HepG2 (cell line): ENCODE measurements at regions not wholly inside any gene's neighbourhood (a gene's known extent, or its start where the extent isn't known, plus 50 kb on each side); places are given as distances from the start of the nearest gene placed in this dataset.

Experiments
- ATAC-seq: fragments of 200-7000 bp; cut with Tn5 transposase; 3 replicates; pipeline ENCODE4 v1.9.1; 2020; ENCODE audit warnings: mild to moderate bottlenecking, moderate library complexity
- BruUV-seq: library from RNA; stranded (reverse); fragments of 400-500 nt; replicated peaks from 2 replicates; lab custom pipeline; 2021; lab: Mats Ljungman, UMichigan
- CTCF ChIA-PET: fragments of 300-600 bp; formaldehyde crosslinking; extraction: SDS; loops from one replicate; lab custom pipeline; 2021; ENCODE audit warnings: low total read pairs, inconsistent platforms, low intra/inter-chr PET ratio; lab: Yijun Ruan, JAX
- POLR2A ChIA-PET: fragments of 350-600 bp; sonication (Branson Sonifier 250); formaldehyde crosslinking; loops from one replicate; lab custom pipeline; 2020; ENCODE audit warnings: antibody characterized with exemption, inconsistent platforms; lab: Yijun Ruan, JAX
- DNase-seq: peaks from one replicate; pipeline ENCODE4 v3.0.0-alpha.2; 2015; ENCODE audit warnings: low spot score
- FAIRE-seq: peaks from 3 replicates; lab custom pipeline; 2011; peaks lifted over from hg19 to GRCh38; lab: Jason Lieb, UNC
- H2AFZ ChIP-seq: one replicate; pipeline ENCODE4 v1.6.1; 2011; ENCODE audit warnings: low read length, inconsistent platforms
- H3K27ac ChIP-seq: fragments of 300-600 bp; 3 replicates; pipeline ENCODE4 v1.8.0; 2011; ENCODE audit warnings: mixed run types, mild to moderate bottlenecking, mixed read lengths, low read length, inconsistent platforms; ENCODE audit not compliant: insufficient read depth; ENCODE audit errors: extremely low read length
- H3K27me3 ChIP-seq, 2 experiments: fragments of 200-600 bp in 1 of 2; 2 replicates in 1 of 2; 3 replicates in 1 of 2; pipeline versions ENCODE4 v1.6.0 to v1.8.0; 2011; ENCODE audit warnings: low read length in 2 of 2, mild to moderate bottlenecking in 2 of 2, moderate library complexity in 2 of 2, inconsistent platforms in 1 of 2; ENCODE audit not compliant: insufficient read depth in 2 of 2, control insufficient read depth in 1 of 2
- H3K36me3 ChIP-seq, 2 experiments: fragments of 200-600 bp in 1 of 2; replicated peaks in 1 of 2; 2 replicates in 1 of 2; 3 replicates in 1 of 2; pipeline versions ENCODE4 v1.5.1 to v1.8.0; 2011; ENCODE audit warnings: low read length in 2 of 2, inconsistent platforms in 1 of 2; ENCODE audit not compliant: insufficient read depth in 2 of 2, control insufficient read depth in 1 of 2
- H3K4me1 ChIP-seq: 2 replicates; pipeline ENCODE4 v1.5.1; 2012; ENCODE audit warnings: low read length, inconsistent platforms; ENCODE audit not compliant: insufficient read depth
- H3K4me2 ChIP-seq: 2 replicates; pipeline ENCODE4 v1.6.0; 2011; ENCODE audit warnings: low read depth, low read length, inconsistent platforms
- H3K4me3 ChIP-seq, 3 experiments: fragments of 200-600 bp in 1 of 3; sonication (generic), shearing (Covaris generic) in 1 of 3; replicated peaks in 1 of 3; 2 replicates each; pipeline ENCODE4 v1.5.1; 2011 to 2016; ENCODE audit warnings: low read length in 3 of 3, inconsistent platforms in 2 of 3, low read depth in 2 of 3, mild to moderate bottlenecking in 2 of 3, control low read depth in 1 of 3, mixed read lengths in 1 of 3; ENCODE audit not compliant: insufficient read depth in 1 of 3
- H3K79me2 ChIP-seq: one replicate; pipeline ENCODE4 v1.6.1; 2011; ENCODE audit warnings: low read length, inconsistent platforms; ENCODE audit not compliant: insufficient read depth
- H3K9ac ChIP-seq: 2 replicates; pipeline ENCODE4 v1.6.0; 2011; ENCODE audit warnings: mild to moderate bottlenecking, low read depth, low read length, inconsistent platforms; ENCODE audit not compliant: insufficient read depth
- H3K9me3 ChIP-seq: 2 replicates; pipeline ENCODE4 v1.5.1; 2012; ENCODE audit warnings: mild to moderate bottlenecking, low read length
- H4K20me1 ChIP-seq: 2 replicates; pipeline ENCODE4 v1.6.0; 2011; ENCODE audit warnings: inconsistent platforms, mild to moderate bottlenecking, low read length, moderate library complexity; ENCODE audit not compliant: insufficient read depth
- BRCA1 ChIP-seq: sonication (generic); formaldehyde crosslinking; IDR thresholded peaks from 2 replicates; pipeline ENCODE4 v1.4.0; 2020; ENCODE audit warnings: missing genetic modification reagents
- CENPT ChIP-seq: sonication (generic); formaldehyde crosslinking; IDR thresholded peaks from 2 replicates; pipeline ENCODE4 v1.8.0; 2022; ENCODE audit warnings: low read depth, mild to moderate bottlenecking, moderate library complexity, missing genetic modification reagents
- KLF15 ChIP-seq: sonication (generic); formaldehyde crosslinking; IDR thresholded peaks from 2 replicates; pipeline ENCODE4 v1.8.1; 2023; ENCODE audit warnings: borderline replicate concordance, mild to moderate bottlenecking, inconsistent platforms, missing genetic modification reagents, mixed read lengths
- LBX2 ChIP-seq: sonication (generic); formaldehyde crosslinking; IDR thresholded peaks from 2 replicates; pipeline ENCODE4 v1.5.0; 2020; ENCODE audit warnings: missing genetic modification reagents, mild to moderate bottlenecking, borderline replicate concordance
- MXD4 ChIP-seq: IDR thresholded peaks from 2 replicates; pipeline ENCODE4 v1.6.1; 2016; ENCODE audit warnings: mild to moderate bottlenecking, missing biosample characterization, missing genetic modification reagents
- PHB2 ChIP-seq: fragments of 450-650 bp; IDR thresholded peaks from 2 replicates; pipeline ENCODE4 v1.6.1; 2018; ENCODE audit not compliant: partially characterized antibody
- PHF5A ChIP-seq: IDR thresholded peaks from one replicate; pipeline ENCODE4 v1.6.1; 2018; ENCODE audit warnings: low read depth, missing genetic modification reagents; ENCODE audit not compliant: unreplicated experiment
- PPARG ChIP-seq: conservative IDR thresholded peaks from 2 replicates; pipeline ENCODE4 v1.6.1; 2016; ENCODE audit warnings: missing biosample characterization, missing genetic modification reagents
- RFXAP ChIP-seq: sonication (generic); formaldehyde crosslinking; IDR thresholded peaks from 2 replicates; pipeline ENCODE4 v1.4.0; 2020; ENCODE audit warnings: missing genetic modification reagents, borderline replicate concordance
- SMYD3 ChIP-seq: sonication (generic); formaldehyde crosslinking; IDR thresholded peaks from 2 replicates; pipeline ENCODE4 v1.8.1; 2023; ENCODE audit warnings: mild to moderate bottlenecking, missing genetic modification reagents
- SNAPC5 ChIP-seq: sonication (generic); formaldehyde crosslinking; IDR thresholded peaks from 2 replicates; pipeline ENCODE4 v1.8.1; 2023; ENCODE audit warnings: mild to moderate bottlenecking, missing genetic modification reagents, borderline replicate concordance
- ZNF251 ChIP-seq: sonication (generic); formaldehyde crosslinking; IDR thresholded peaks from 2 replicates; pipeline ENCODE4 v1.9.0; 2021; ENCODE audit warnings: mild to moderate bottlenecking, missing genetic modification reagents
- ZNF572 ChIP-seq: sonication (generic); formaldehyde crosslinking; IDR thresholded peaks from 2 replicates; pipeline ENCODE4 v1.5.1; 2020; ENCODE audit warnings: mild to moderate bottlenecking, missing genetic modification reagents
- ZNF609 ChIP-seq: sonication (generic); formaldehyde crosslinking; IDR thresholded peaks from 2 replicates; pipeline ENCODE4 v1.4.0; 2020; ENCODE audit warnings: mild to moderate bottlenecking, missing genetic modification reagents, borderline replicate concordance
- ZNF672 ChIP-seq: sonication (generic); formaldehyde crosslinking; IDR thresholded peaks from 2 replicates; pipeline ENCODE4 v1.8.1; 2022; ENCODE audit warnings: missing genetic modification reagents
- ZNF788 ChIP-seq: sonication (generic); formaldehyde crosslinking; IDR thresholded peaks from 2 replicates; pipeline ENCODE4 v1.5.0; 2020; ENCODE audit warnings: mild to moderate bottlenecking, missing genetic modification reagents, borderline replicate concordance
- WGBS: methylation state at CpG from one replicate; pipeline ENCODE4 v1.1.6; 2017; ENCODE audit warnings: low lambda C conversion rate; 5-methylcytosine and 5-hydroxymethylcytosine counted together
- in situ Hi-C: cut with HindIII; loops from 2 replicates; pipeline ENCODE4 v1.10.0; 2017; ENCODE audit warnings: low pct_unique_long_range_greater_than_20kb; ENCODE audit not compliant: extremely low pct_ligation_motif_present
- intact Hi-C: fragments of 100-400 bp; cut with micrococcal nuclease; formaldehyde crosslinking; loops from one replicate; pipeline ENCODE4 v1.10.0; 2022; ENCODE audit not compliant: unreplicated experiment

GRCh38 chr1:98327220-98327861, 334.2 kb upstream of the SNX7 start:
- FAIRE-seq (no peak), DNase-seq (no peak), ATAC-seq (no peak)
- no peak overlapping the region for H3K4me2 ChIP-seq
- no peak overlapping the region for H3K4me3 ChIP-seq
- no peaks in the 10 kb centered on the region for H3K4me1 ChIP-seq
- no peaks in the 10 kb centered on the region for H3K79me2 ChIP-seq
- H3K27me3 ChIP-seq: no peaks in the 10 kb centered on the region
- no peaks in the 10 kb centered on the region for H3K36me3 ChIP-seq
- 57% methylated on average over 9 of the region's 9 CpGs for WGBS
- no peak overlapping the region for H2AFZ ChIP-seq
- CTCF ChIA-PET: no interaction called here
- BruUV-seq: no TSS peak
- no peak overlapping the region for H3K27ac ChIP-seq
- no peaks in the 10 kb centered on the region for H3K9me3 ChIP-seq
- intact Hi-C loops (no loop called here), in situ Hi-C loops (no loop called here)
- POLR2A ChIA-PET: no interaction called here
- H4K20me1 ChIP-seq: no peaks in the 10 kb centered on the region
- no peak for TF ChIP-seq PPARG (CRISPR knock-in tag)
- no peak for TF ChIP-seq ZNF609 (CRISPR knock-in tag)
- no peak for TF ChIP-seq RFXAP (CRISPR knock-in tag)
- TF ChIP-seq KLF15 (CRISPR knock-in tag): no peak
- TF ChIP-seq PHB2: no peak
- TF ChIP-seq SNAPC5 (CRISPR knock-in tag): no peak
- TF ChIP-seq SMYD3: no peak
- no peak for TF ChIP-seq ZNF788 (CRISPR knock-in tag)
- TF ChIP-seq ZNF572 (CRISPR knock-in tag): no peak
- TF ChIP-seq CENPT: no peak
- TF ChIP-seq BRCA1 (CRISPR knock-in tag): no peak
- TF ChIP-seq ZNF251 (CRISPR knock-in tag): no peak
- TF ChIP-seq LBX2: no peak
- no peak for TF ChIP-seq MXD4 (CRISPR knock-in tag)
- TF ChIP-seq ZNF672 (CRISPR knock-in tag): no peak
- TF ChIP-seq PHF5A (CRISPR knock-in tag): no peak
- no peak overlapping the region for H3K9ac ChIP-seq
